IMR-90 (cell line): ENCODE measurements at regions not wholly inside any gene's neighbourhood (a gene's known extent, or its start where the extent isn't known, plus 50 kb on each side); places are given as distances from the start of the nearest gene placed in this dataset.

Experiments used
- ATAC-seq: fragments of 200-7000 bp; cut with Tn5 transposase; 2 replicates; pipeline ENCODE4 v1.9.1; 2020; ENCODE audit warnings: low read depth, mild to moderate bottlenecking, moderate library complexity
- BruUV-seq: library from RNA; stranded (reverse); fragments of 400-500 nt; replicated peaks from 2 replicates; lab custom pipeline; 2021; lab: Mats Ljungman, UMichigan
- CTCF ChIA-PET: fragments of 300-600 bp; formaldehyde crosslinking; extraction: SDS; loops from one replicate; lab custom pipeline; 2021; ENCODE audit warnings: antibody characterized with exemption; lab: Yijun Ruan, JAX
- POLR2A ChIA-PET: fragments of 300-600 bp; sonication (Branson Sonifier 250); formaldehyde crosslinking; loops from one replicate; lab custom pipeline; 2022; ENCODE audit warnings: antibody characterized with exemption; ENCODE audit not compliant: unreplicated experiment; lab: Charles Lee
- DNase-seq: peaks from one replicate; pipeline ENCODE4 v3.0.0; 2013
- H2AFZ ChIP-seq: replicated peaks from 2 replicates; pipeline ENCODE3; 2013; ENCODE audit warnings: low read length, mild to moderate bottlenecking; ENCODE audit not compliant: poor library complexity
- H2AK5ac ChIP-seq: 2 replicates; pipeline ENCODE4 v1.6.1; 2013; ENCODE audit warnings: low read depth, low read length, inconsistent platforms
- H2AK9ac ChIP-seq: replicated peaks from 2 replicates; pipeline ENCODE3; 2013; ENCODE audit warnings: mild to moderate bottlenecking, low read depth, low read length, moderate library complexity; ENCODE audit not compliant: poor library complexity
- H2BK120ac ChIP-seq: 2 replicates; pipeline ENCODE4 v1.6.1; 2013; ENCODE audit warnings: low read depth, low read length, inconsistent platforms
- H2BK15ac ChIP-seq: 3 replicates; pipeline ENCODE4 v1.6.1; 2013; ENCODE audit warnings: low read depth, low read length, inconsistent platforms
- H2BK20ac ChIP-seq: 2 replicates; pipeline ENCODE4 v1.6.1; 2013; ENCODE audit warnings: low read depth, mild to moderate bottlenecking, inconsistent platforms, low read length, moderate library complexity
- H2BK5ac ChIP-seq: 2 replicates; pipeline ENCODE4 v1.6.1; 2013; ENCODE audit warnings: mild to moderate bottlenecking, low read depth, low read length, inconsistent platforms; ENCODE audit not compliant: poor library complexity, severe bottlenecking
- H3K14ac ChIP-seq: replicated peaks from 2 replicates; pipeline ENCODE4 v1.6.1; 2013; ENCODE audit warnings: low read depth, low read length, inconsistent platforms
- H3K18ac ChIP-seq: 2 replicates; pipeline ENCODE4 v1.6.1; 2013; ENCODE audit warnings: low read depth, low read length, control low read depth
- H3K23ac ChIP-seq: 2 replicates; pipeline ENCODE4 v1.6.1; 2013; ENCODE audit warnings: low read depth, low read length, inconsistent platforms
- H3K27ac ChIP-seq: 2 replicates; pipeline ENCODE4 v1.5.1; 2013; ENCODE audit warnings: mild to moderate bottlenecking, control low read depth, low read length; ENCODE audit not compliant: insufficient read depth
- H3K27me3 ChIP-seq: 2 replicates; pipeline ENCODE4 v1.6.1; 2013; ENCODE audit warnings: low read length; ENCODE audit not compliant: control insufficient read depth, insufficient read depth
- H3K36me3 ChIP-seq: 2 replicates; pipeline ENCODE4 v1.6.1; 2013; ENCODE audit warnings: low read length, mixed read lengths; ENCODE audit not compliant: control insufficient read depth, insufficient read depth
- H3K4ac ChIP-seq: 2 replicates; pipeline ENCODE4 v1.6.1; 2013; ENCODE audit warnings: low read depth, low read length, inconsistent platforms
- H3K4me1 ChIP-seq: 2 replicates; pipeline ENCODE4 v1.6.1; 2013; ENCODE audit warnings: low read length, mixed read lengths; ENCODE audit not compliant: control insufficient read depth, insufficient read depth
- H3K4me2 ChIP-seq: 2 replicates; pipeline ENCODE4 v1.6.1; 2013; ENCODE audit warnings: low read depth, mild to moderate bottlenecking, control low read depth, low read length, moderate library complexity
- H3K4me3 ChIP-seq: 2 replicates; pipeline ENCODE4 v1.5.1; 2013; ENCODE audit warnings: low read depth, mild to moderate bottlenecking, control low read depth, low read length, moderate library complexity; ENCODE audit not compliant: insufficient read depth
- H3K56ac ChIP-seq: 2 replicates; pipeline ENCODE4 v1.6.1; 2013; ENCODE audit warnings: low read length, inconsistent platforms; ENCODE audit not compliant: insufficient read depth; ENCODE audit errors: extremely low read depth
- H3K79me1 ChIP-seq, 2 experiments: 2 replicates each; pipeline ENCODE4 v1.6.1; 2013; ENCODE audit warnings: low read length in 2 of 2, inconsistent platforms in 1 of 2, low read depth in 1 of 2
- H3K9ac ChIP-seq: 2 replicates; pipeline ENCODE4 v1.6.1; 2013; ENCODE audit warnings: low read depth, low read length, control low read depth
- H3K9me1 ChIP-seq: 2 replicates; pipeline ENCODE4 v1.6.1; 2013; ENCODE audit warnings: low read length, inconsistent platforms; ENCODE audit not compliant: insufficient read depth
- H3K9me3 ChIP-seq: 2 replicates; pipeline ENCODE4 v1.6.1; 2013; ENCODE audit warnings: low read length; ENCODE audit not compliant: control insufficient read depth, insufficient read depth
- H4K20me1 ChIP-seq: 2 replicates; pipeline ENCODE4 v1.6.1; 2013; ENCODE audit warnings: low read length, inconsistent platforms; ENCODE audit not compliant: insufficient read depth
- H4K5ac ChIP-seq: 2 replicates; pipeline ENCODE4 v1.6.1; 2013; ENCODE audit warnings: mild to moderate bottlenecking, low read depth, low read length, control low read depth
- H4K8ac ChIP-seq, 2 experiments: 2 replicates each; pipeline ENCODE4 v1.6.1; 2013; ENCODE audit warnings: low read depth in 2 of 2, low read length in 2 of 2, control low read depth in 1 of 2, inconsistent platforms in 1 of 2
- H4K91ac ChIP-seq: 2 replicates; pipeline ENCODE4 v1.6.1; 2013; ENCODE audit warnings: low read depth, low read length, inconsistent platforms; ENCODE audit not compliant: insufficient read depth
- BHLHE40 ChIP-seq: fragments of 150-350 bp; IDR thresholded peaks from 2 replicates; pipeline ENCODE4 v1.6.1; 2016; ENCODE audit warnings: mild to moderate bottlenecking, low read depth, low read length
- CEBPB ChIP-seq: IDR thresholded peaks from 2 replicates; pipeline ENCODE4 v1.6.1; 2012; ENCODE audit warnings: low read depth, low read length, improper control_type of control experiment
- ELK1 ChIP-seq: fragments of 150-350 bp; IDR thresholded peaks from 2 replicates; pipeline ENCODE4 v1.6.1; 2016; ENCODE audit warnings: low read depth, mild to moderate bottlenecking, low read length, moderate library complexity, borderline replicate concordance
- FOS ChIP-seq: fragments of 150-350 bp; IDR thresholded peaks from 2 replicates; pipeline ENCODE4 v1.6.1; 2016; ENCODE audit warnings: low read depth, low read length
- MAFK ChIP-seq: IDR thresholded peaks from 2 replicates; pipeline ENCODE4 v1.6.1; 2012; ENCODE audit warnings: low read depth, low read length, improper control_type of control experiment
- NFE2L2 ChIP-seq: fragments of 150-350 bp; IDR thresholded peaks from 2 replicates; pipeline ENCODE4 v1.6.1; 2016; ENCODE audit warnings: low read depth, mild to moderate bottlenecking, low read length
- POLR2A ChIP-seq: IDR thresholded peaks from 2 replicates; pipeline ENCODE4 v1.6.1; 2012; ENCODE audit warnings: mild to moderate bottlenecking, low read depth, low read length
- RAD21 ChIP-seq: IDR thresholded peaks from 2 replicates; pipeline ENCODE4 v1.6.1; 2012; ENCODE audit warnings: low read length, improper control_type of control experiment
- RFX5 ChIP-seq: IDR thresholded peaks from 2 replicates; pipeline ENCODE4 v1.8.0; 2012; ENCODE audit warnings: low read depth, mild to moderate bottlenecking, low read length, moderate library complexity
- SMC3 ChIP-seq: fragments of 150-350 bp; IDR thresholded peaks from 2 replicates; pipeline ENCODE4 v1.6.1; 2016; ENCODE audit warnings: low read depth, mild to moderate bottlenecking, antibody characterized with exemption, low read length, moderate library complexity
- USF2 ChIP-seq: fragments of 150-350 bp; IDR thresholded peaks from 2 replicates; pipeline ENCODE4 v1.6.1; 2017; ENCODE audit warnings: mild to moderate bottlenecking, antibody characterized with exemption, low read length, low read depth
- WGBS, 2 experiments: methylation state at CpG; one replicate each; pipeline versions ENCODE4 v1.1.5 to v1.1.7; 2013; ENCODE audit warnings: missing lambda C conversion rate in 2 of 2; ENCODE audit not compliant: insufficient read length in 1 of 2; ENCODE audit errors: extremely low coverage in 2 of 2; 5-methylcytosine and 5-hydroxymethylcytosine counted together
- dilution Hi-C: fragments of 300-500 bp; cut with HindIII; formaldehyde crosslinking; loops from one replicate; pipeline ENCODE4 v1.14.3; 2018; ENCODE audit warnings: low sequenced_read_pairs; ENCODE audit not compliant: unreplicated experiment
- in situ Hi-C: fragments of 300-500 bp; cut with MboI; formaldehyde crosslinking; loops from 3 replicates; pipeline ENCODE4 v1.14.3; 2019; ENCODE audit warnings: low sequenced_read_pairs, inconsistent platforms, mixed read lengths
- intact Hi-C: fragments of 100-400 bp; cut with micrococcal nuclease; formaldehyde crosslinking; loops from 2 replicates; pipeline ENCODE4 v1.10.0; 2022

DNA sequence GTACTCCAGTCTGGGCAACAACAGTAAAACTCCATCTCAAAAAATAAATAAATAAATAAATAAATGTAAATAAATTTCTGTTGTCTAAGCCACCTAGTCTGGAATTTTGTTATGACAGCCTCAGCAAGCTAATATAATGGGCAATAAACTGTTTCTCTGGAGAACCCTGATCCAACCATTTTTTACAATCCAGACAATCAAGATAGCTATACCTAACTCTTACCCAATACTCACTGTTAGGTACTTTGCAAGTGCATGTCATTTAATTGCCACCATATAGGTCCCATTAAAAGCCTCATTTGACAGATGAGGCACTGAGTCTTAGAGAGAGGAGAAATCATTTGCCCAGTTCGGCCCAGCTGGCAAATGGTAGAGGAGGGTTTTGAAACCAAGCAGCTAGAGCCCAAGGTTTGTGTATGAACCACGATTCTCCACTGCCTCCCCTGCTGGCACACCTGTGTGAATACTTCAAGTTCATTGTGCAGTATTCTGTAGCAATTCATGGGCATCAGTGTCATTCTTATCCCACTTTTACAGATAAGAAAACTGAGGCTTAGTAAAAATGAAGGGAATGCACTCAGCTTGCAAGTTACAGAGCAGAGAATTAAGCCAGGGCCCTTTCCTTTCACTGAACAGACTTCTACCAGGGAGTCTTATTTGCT lies 107.0 kb upstream of the UBE2E1 start:
- H3K4ac ChIP-seq = no peak overlapping the region
- no peak overlapping the region for H2BK5ac ChIP-seq
- no peaks in the 10 kb centered on the region for H3K36me3 ChIP-seq
- no peaks in the 10 kb centered on the region for H3K9me3 ChIP-seq
- no peak overlapping the region for H4K8ac ChIP-seq
- H4K91ac ChIP-seq = no peak overlapping the region
- TF ChIP-seq MAFK (no peak), POLR2A (no peak), BHLHE40 (no peak), ELK1 (no peak), USF2 (no peak), SMC3 (no peak), FOS (no peak), CEBPB (no peak), RAD21 (no peak), RFX5 (no peak), NFE2L2 (no peak)
- ChIA-PET POLR2A (no interaction called here), CTCF (no interaction called here)
- H3K18ac ChIP-seq = no peak overlapping the region
- no TSS peak for BruUV-seq
- intact Hi-C loops (loop anchor here (10.0 kb wide), 1 partner anchor 694 kb away; no protein-coding TSS in a partner anchor), in situ Hi-C loops (no loop called here), dilution Hi-C loops (no loop called here)
- no peak overlapping the region for H3K14ac ChIP-seq
- H2BK20ac ChIP-seq = no peak overlapping the region
- no peak overlapping the region for H3K4me3 ChIP-seq
- H3K79me1 ChIP-seq = no peaks in the 10 kb centered on the region
- no peaks in the 10 kb centered on the region; the same call in 1 of the 2 replicates for H3K27me3 ChIP-seq
- H2AK5ac ChIP-seq = no peak overlapping the region
- no peak overlapping the region for H3K23ac ChIP-seq
- H2AFZ ChIP-seq = no peak overlapping the region
- no peak overlapping the region for H2AK9ac ChIP-seq
- H2BK120ac ChIP-seq = no peak overlapping the region
- no peak overlapping the region for H3K4me2 ChIP-seq
- peaks cover 3% of the 10 kb centered on the region; the same call in 1 of the 2 replicates for H3K9me1 ChIP-seq
- no peak for DNase-seq
- H4K20me1 ChIP-seq = no peaks in the 10 kb centered on the region
- H3K27ac ChIP-seq = no peak overlapping the region
- H4K5ac ChIP-seq = no peak overlapping the region
- no CpG with 5 or more reads among the region's 2 CpGs for WGBS, 2 experiments
- ATAC-seq = no peak
- no peak overlapping the region for H3K56ac ChIP-seq
- H3K4me1 ChIP-seq = no peaks in the 10 kb centered on the region
- no peak overlapping the region; the same call in 1 of the 3 replicates for H2BK15ac ChIP-seq
- no peak overlapping the region for H3K9ac ChIP-seq
